ENCODE measurements at regions not wholly inside any gene's neighbourhood (a gene's known extent, or its start where the extent isn't known, plus 50 kb on each side); places are given as distances from the start of the nearest gene placed in this dataset.

DNA sequence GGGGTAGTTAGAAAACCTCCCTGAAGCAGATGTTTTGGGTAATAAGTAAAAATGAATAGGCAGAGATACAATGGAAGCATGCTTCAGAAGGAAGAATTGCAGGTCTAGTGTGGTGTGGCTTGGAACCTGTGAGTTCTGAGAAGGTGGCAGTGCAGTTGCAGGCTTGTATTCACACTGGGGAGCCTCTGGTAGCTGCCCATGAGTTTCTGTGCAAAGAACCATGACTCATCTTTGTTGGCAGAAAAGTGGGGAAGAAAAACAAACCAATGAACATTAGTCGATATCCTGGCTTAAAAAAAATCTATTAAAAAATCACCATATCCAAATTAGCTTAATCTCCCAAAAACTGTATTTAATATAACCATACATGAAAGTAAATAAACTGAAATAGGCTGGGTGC is 232.6 kb downstream of the FAT3 start:
- TF ChIP-seq, protein P1, sequence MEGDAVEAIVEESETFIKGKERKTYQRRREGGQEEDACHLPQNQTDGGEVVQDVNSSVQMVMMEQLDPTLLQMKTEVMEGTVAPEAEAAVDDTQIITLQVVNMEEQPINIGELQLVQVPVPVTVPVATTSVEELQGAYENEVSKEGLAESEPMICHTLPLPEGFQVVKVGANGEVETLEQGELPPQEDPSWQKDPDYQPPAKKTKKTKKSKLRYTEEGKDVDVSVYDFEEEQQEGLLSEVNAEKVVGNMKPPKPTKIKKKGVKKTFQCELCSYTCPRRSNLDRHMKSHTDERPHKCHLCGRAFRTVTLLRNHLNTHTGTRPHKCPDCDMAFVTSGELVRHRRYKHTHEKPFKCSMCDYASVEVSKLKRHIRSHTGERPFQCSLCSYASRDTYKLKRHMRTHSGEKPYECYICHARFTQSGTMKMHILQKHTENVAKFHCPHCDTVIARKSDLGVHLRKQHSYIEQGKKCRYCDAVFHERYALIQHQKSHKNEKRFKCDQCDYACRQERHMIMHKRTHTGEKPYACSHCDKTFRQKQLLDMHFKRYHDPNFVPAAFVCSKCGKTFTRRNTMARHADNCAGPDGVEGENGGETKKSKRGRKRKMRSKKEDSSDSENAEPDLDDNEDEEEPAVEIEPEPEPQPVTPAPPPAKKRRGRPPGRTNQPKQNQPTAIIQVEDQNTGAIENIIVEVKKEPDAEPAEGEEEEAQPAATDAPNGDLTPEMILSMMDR (IDR thresholded peaks at IDR 0.05) = no peak
- no peak for TF ChIP-seq POLR2A (IDR thresholded peaks at IDR 0.05)

All from esophagus squamous epithelium (tissue), 4 donors.